ENCODE measurements at regions not wholly inside any gene's neighbourhood (a gene's known extent, or its start where the extent isn't known, plus 50 kb on each side); places are given as distances from the start of the nearest gene placed in this dataset.

DNA sequence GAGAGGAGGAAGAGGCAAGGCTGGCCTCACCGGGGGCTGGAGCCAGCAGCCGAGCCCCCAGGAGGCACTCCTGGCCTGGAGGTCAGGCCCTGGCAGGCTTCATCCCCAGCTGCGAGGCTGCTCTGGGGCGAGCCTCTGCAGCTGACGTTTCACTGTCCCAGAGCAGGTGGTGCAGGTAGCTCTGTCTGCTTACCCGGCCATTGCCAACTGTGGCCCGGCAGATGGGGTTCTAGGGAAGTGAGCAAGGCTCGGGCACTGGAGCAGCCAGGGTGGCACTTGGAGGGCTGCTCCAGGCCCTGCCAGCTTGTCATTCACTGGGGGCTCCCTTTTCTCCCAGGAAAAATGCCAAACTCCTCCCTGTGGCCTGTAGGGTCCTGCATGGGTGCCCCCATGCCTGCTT, 118.7 kb upstream of the ANO1 start:
- intact Hi-C loops (cut with micrococcal nuclease; ENCODE audit: unreplicated experiment): no loop called here
- no peak overlapping the region for H3K27ac Mint-ChIP-seq (ENCODE audit: unreplicated experiment)
- no peaks in the 10 kb centered on the region for H3K27me3 Mint-ChIP-seq (ENCODE audit: unreplicated experiment)
- CTCF ChIA-PET: interaction anchor here (0.7 to 2.6 kb wide), 2 partner anchors 10 to 26 kb away, joined by 3 to 7 read pairs; no protein-coding TSS in a partner anchor
- no peaks in the 10 kb centered on the region for H3K9me3 Mint-ChIP-seq (ENCODE audit: low read depth, unreplicated experiment)
- peaks cover 27% of the 10 kb centered on the region for H3K4me1 Mint-ChIP-seq (ENCODE audit: low read depth, unreplicated experiment)
- no peak overlapping the region for H3K4me3 Mint-ChIP-seq (ENCODE audit: low read depth, unreplicated experiment)
- H3K36me3 Mint-ChIP-seq (ENCODE audit: insufficient read depth, unreplicated experiment): no peaks in the 10 kb centered on the region
- TF ChIP-seq, protein P1, sequence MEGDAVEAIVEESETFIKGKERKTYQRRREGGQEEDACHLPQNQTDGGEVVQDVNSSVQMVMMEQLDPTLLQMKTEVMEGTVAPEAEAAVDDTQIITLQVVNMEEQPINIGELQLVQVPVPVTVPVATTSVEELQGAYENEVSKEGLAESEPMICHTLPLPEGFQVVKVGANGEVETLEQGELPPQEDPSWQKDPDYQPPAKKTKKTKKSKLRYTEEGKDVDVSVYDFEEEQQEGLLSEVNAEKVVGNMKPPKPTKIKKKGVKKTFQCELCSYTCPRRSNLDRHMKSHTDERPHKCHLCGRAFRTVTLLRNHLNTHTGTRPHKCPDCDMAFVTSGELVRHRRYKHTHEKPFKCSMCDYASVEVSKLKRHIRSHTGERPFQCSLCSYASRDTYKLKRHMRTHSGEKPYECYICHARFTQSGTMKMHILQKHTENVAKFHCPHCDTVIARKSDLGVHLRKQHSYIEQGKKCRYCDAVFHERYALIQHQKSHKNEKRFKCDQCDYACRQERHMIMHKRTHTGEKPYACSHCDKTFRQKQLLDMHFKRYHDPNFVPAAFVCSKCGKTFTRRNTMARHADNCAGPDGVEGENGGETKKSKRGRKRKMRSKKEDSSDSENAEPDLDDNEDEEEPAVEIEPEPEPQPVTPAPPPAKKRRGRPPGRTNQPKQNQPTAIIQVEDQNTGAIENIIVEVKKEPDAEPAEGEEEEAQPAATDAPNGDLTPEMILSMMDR (IDR thresholded peaks at IDR 0.05; ENCODE audit: unreplicated experiment): no peak
- BruUV-seq (replicated peaks): no TSS peak
- DNase-seq: no peak

DNA sequence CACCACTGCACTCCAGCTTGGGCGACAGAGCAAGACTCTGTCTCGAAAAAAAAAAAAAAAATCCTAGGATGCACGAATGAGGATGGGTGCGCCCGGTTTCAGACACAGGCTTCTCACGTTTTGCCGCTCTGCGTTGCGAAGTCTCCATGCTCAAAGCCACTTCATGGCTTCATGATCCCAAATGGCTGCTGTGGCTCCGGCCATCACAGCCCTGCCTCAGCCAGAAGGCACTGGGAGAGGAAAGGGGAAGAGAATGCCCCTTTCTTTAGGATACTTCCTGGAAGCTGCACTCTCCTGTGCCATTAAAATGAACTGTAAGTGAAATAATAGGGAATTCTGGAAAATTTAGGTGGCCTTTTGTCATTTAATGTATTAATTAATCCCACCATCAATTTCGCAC, 116.4 kb upstream of the ANO1 start:
- peak overlapping the region; percentile 79 for H3K27ac Mint-ChIP-seq (ENCODE audit: unreplicated experiment)
- intact Hi-C loops (cut with micrococcal nuclease; ENCODE audit: unreplicated experiment): no loop called here
- H3K36me3 Mint-ChIP-seq (ENCODE audit: insufficient read depth, unreplicated experiment): no peaks in the 10 kb centered on the region
- no peaks in the 10 kb centered on the region for H3K27me3 Mint-ChIP-seq (ENCODE audit: unreplicated experiment)
- no peaks in the 10 kb centered on the region for H3K9me3 Mint-ChIP-seq (ENCODE audit: low read depth, unreplicated experiment)
- H3K4me1 Mint-ChIP-seq (ENCODE audit: low read depth, unreplicated experiment): peaks cover 32% of the 10 kb centered on the region
- TF ChIP-seq, protein P1 (IDR thresholded peaks at IDR 0.05; ENCODE audit: unreplicated experiment): no peak
- DNase-seq: no peak
- CTCF ChIA-PET: interaction anchor here (1.6 kb wide), 1 partner anchor 12 kb away, joined by 5 read pairs; no protein-coding TSS in a partner anchor
- H3K4me3 Mint-ChIP-seq (ENCODE audit: low read depth, unreplicated experiment): no peak overlapping the region
- BruUV-seq (replicated peaks): no TSS peak

DNA sequence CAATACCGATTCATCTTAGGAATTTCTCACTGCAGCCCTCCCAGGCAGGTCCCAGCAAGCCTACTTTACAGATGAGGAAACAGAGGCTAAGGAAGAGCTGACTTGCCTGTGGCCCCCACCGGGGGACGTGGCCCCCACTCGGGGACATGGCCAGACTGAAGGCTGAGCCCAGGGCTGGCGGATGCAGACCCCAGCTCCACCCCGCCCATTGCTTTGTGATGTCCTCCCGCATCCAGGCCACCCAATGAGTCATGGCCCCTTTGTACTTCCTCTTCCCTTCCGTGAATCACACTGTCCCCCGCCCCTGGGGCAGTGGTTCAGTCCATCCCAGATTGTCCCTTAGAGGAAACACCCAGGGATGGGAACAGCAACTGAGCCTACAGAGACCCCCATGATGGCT, 116.0 kb upstream of the ANO1 start:
- CTCF ChIA-PET: interaction anchor here (0.5 to 1.6 kb wide), 2 partner anchors 13 to 28 kb away, joined by 5 read pairs; no protein-coding TSS in a partner anchor
- H3K4me1 Mint-ChIP-seq (ENCODE audit: low read depth, unreplicated experiment): peaks cover 36% of the 10 kb centered on the region

DNA sequence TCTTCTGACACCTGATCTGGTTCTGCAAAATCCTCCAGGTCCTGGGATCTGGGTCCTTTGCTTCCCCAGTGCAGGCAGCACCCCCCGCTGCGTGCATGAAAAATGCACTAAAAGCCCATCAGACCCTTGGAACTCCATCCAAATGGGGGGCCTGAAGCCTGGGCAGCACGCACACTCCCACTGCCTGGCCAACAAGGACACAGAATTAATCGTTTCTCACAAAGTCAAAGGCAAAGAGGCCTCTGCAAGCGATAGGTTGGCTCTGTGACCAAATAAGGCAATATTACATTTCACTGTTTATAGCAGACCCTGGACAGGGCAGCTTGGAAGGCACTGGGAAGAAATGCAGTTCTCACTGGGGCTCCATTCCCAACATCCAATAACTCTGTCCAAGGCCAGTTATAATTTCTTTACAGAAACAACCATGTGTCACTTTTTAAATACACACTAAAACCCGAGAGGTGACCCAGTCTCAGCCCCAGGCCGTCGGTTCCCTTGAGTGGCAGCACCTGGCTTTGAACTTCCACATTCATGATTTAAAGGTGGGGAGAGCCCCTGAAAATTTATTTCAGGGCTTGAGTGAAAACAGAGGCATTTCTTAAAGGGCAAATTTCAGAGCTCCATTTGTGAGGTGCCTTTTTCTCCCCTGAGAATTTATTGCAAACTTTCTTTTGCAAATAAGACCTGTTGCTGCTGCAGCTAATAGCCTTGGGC, 114.4 kb upstream of the ANO1 start:
- Mint-ChIP-seq H3K27ac (ENCODE audit: unreplicated experiment) (no peak overlapping the region), H3K27me3 (ENCODE audit: unreplicated experiment) (no peaks in the 10 kb centered on the region), H3K4me3 (ENCODE audit: low read depth, unreplicated experiment) (no peak overlapping the region), H3K9me3 (ENCODE audit: low read depth, unreplicated experiment) (no peaks in the 10 kb centered on the region), H3K36me3 (ENCODE audit: insufficient read depth, unreplicated experiment) (no peaks in the 10 kb centered on the region), H3K4me1 (ENCODE audit: low read depth, unreplicated experiment) (peaks cover 30% of the 10 kb centered on the region)
- CTCF ChIA-PET: interaction anchor here (1.6 kb wide), 1 partner anchor 14 kb away, joined by 5 read pairs; no protein-coding TSS in a partner anchor
- intact Hi-C loops (cut with micrococcal nuclease; ENCODE audit: unreplicated experiment): no loop called here
- DNase-seq: no peak
- BruUV-seq (replicated peaks): no TSS peak
- TF ChIP-seq, protein P1 (IDR thresholded peaks at IDR 0.05; ENCODE audit: unreplicated experiment): no peak

More for the DNA sequence above, 116.0 kb upstream of the ANO1 start:
- no peak overlapping the region for H3K4me3 Mint-ChIP-seq (ENCODE audit: low read depth, unreplicated experiment)
- peak; percentile 69 for DNase-seq
- intact Hi-C loops (cut with micrococcal nuclease; ENCODE audit: unreplicated experiment): no loop called here
- no peaks in the 10 kb centered on the region for H3K27me3 Mint-ChIP-seq (ENCODE audit: unreplicated experiment)
- no peaks in the 10 kb centered on the region for H3K36me3 Mint-ChIP-seq (ENCODE audit: insufficient read depth, unreplicated experiment)
- no TSS peak for BruUV-seq (replicated peaks)
- H3K9me3 Mint-ChIP-seq (ENCODE audit: low read depth, unreplicated experiment): no peaks in the 10 kb centered on the region
- TF ChIP-seq, protein P1 (IDR thresholded peaks at IDR 0.05; ENCODE audit: unreplicated experiment): no peak
- H3K27ac Mint-ChIP-seq (ENCODE audit: unreplicated experiment): peak overlapping the region; percentile 79
